H9 (cell line): ENCODE measurements at regions not wholly inside any gene's neighbourhood (a gene's known extent, or its start where the extent isn't known, plus 50 kb on each side); places are given as distances from the start of the nearest gene placed in this dataset.

Experiments
- DNase-seq: peaks from one replicate; pipeline ENCODE4 v3.0.0-alpha.2; 2017
- H2AFZ ChIP-seq: one replicate; pipeline ENCODE4 v1.6.1; 2013; ENCODE audit warnings: mild to moderate bottlenecking, low read length, control low read depth, moderate library complexity
- H2AK5ac ChIP-seq: 2 replicates; pipeline ENCODE4 v1.6.1; 2013; ENCODE audit warnings: low read length, control low read depth, mixed read lengths; ENCODE audit not compliant: insufficient read length
- H2BK120ac ChIP-seq: one replicate; pipeline ENCODE4 v1.6.1; 2013; ENCODE audit warnings: low read depth, mild to moderate bottlenecking, low read length, control low read depth, inconsistent platforms; ENCODE audit not compliant: poor library complexity, severe bottlenecking
- H2BK12ac ChIP-seq: 2 replicates; pipeline ENCODE4 v1.6.1; 2013; ENCODE audit warnings: low read length, control low read depth, mixed read lengths, low read depth; ENCODE audit not compliant: insufficient read length
- H2BK15ac ChIP-seq: 2 replicates; pipeline ENCODE4 v1.6.1; 2013; ENCODE audit warnings: low read depth, low read length, control low read depth
- H2BK20ac ChIP-seq: one replicate; pipeline ENCODE4 v1.6.1; 2013; ENCODE audit warnings: low read depth, mild to moderate bottlenecking, low read length, control low read depth, inconsistent platforms; ENCODE audit not compliant: poor library complexity, severe bottlenecking
- H2BK5ac ChIP-seq: 2 replicates; pipeline ENCODE4 v1.6.1; 2013; ENCODE audit warnings: low read length, control low read depth, mixed read lengths; ENCODE audit not compliant: insufficient read length
- H3K14ac ChIP-seq: 2 replicates; pipeline ENCODE4 v1.6.1; 2013; ENCODE audit warnings: low read length, control low read depth; ENCODE audit not compliant: insufficient read depth
- H3K18ac ChIP-seq: 2 replicates; pipeline ENCODE4 v1.6.1; 2013; ENCODE audit warnings: low read depth, mild to moderate bottlenecking, mixed read lengths, low read length, control low read depth; ENCODE audit not compliant: insufficient read length
- H3K23ac ChIP-seq: 2 replicates; pipeline ENCODE4 v1.6.1; 2013; ENCODE audit warnings: low read length, control low read depth, mixed read lengths, low read depth; ENCODE audit not compliant: insufficient read length
- H3K23me2 ChIP-seq: 2 replicates; pipeline ENCODE4 v1.6.1; 2013; ENCODE audit warnings: low read depth, mild to moderate bottlenecking, mixed read lengths, low read length, control low read depth; ENCODE audit not compliant: insufficient read length, poor library complexity, severe bottlenecking
- H3K27ac ChIP-seq: 2 replicates; pipeline ENCODE4 v1.5.1; 2013; ENCODE audit warnings: low read length, control low read depth, mixed read lengths, low read depth; ENCODE audit not compliant: insufficient read length
- H3K27me3 ChIP-seq: 2 replicates; pipeline ENCODE4 v1.6.1; 2013; ENCODE audit warnings: low read length, control low read depth, inconsistent platforms; ENCODE audit not compliant: insufficient read depth
- H3K4ac ChIP-seq: 2 replicates; pipeline ENCODE4 v1.6.1; 2013; ENCODE audit warnings: low read depth, mild to moderate bottlenecking, control low read depth, inconsistent platforms, low read length, moderate library complexity
- H3K4me1 ChIP-seq: 2 replicates; pipeline ENCODE4 v1.6.1; 2013; ENCODE audit warnings: low read length, control low read depth, inconsistent platforms; ENCODE audit not compliant: insufficient read depth
- H3K4me2 ChIP-seq: 2 replicates; pipeline ENCODE4 v1.6.1; 2013; ENCODE audit warnings: low read length, control low read depth, mixed read lengths; ENCODE audit not compliant: insufficient read length, insufficient read depth
- H3K56ac ChIP-seq: 2 replicates; pipeline ENCODE4 v1.6.1; 2013; ENCODE audit warnings: low read depth, mild to moderate bottlenecking, mixed read lengths, low read length, control low read depth; ENCODE audit not compliant: insufficient read length
- H3K79me1 ChIP-seq: 2 replicates; pipeline ENCODE4 v1.6.1; 2013; ENCODE audit warnings: low read depth, mild to moderate bottlenecking, moderate library complexity, low read length, control low read depth, inconsistent platforms; ENCODE audit not compliant: insufficient read depth, poor library complexity, severe bottlenecking
- H3K79me2 ChIP-seq: 2 replicates; pipeline ENCODE4 v1.6.1; 2013; ENCODE audit warnings: low read length, control low read depth, inconsistent platforms; ENCODE audit not compliant: insufficient read depth
- H3K9ac ChIP-seq: 2 replicates; pipeline ENCODE4 v1.6.1; 2013; ENCODE audit warnings: low read length, control low read depth, mixed read lengths; ENCODE audit not compliant: insufficient read length; ENCODE audit errors: extremely low read depth
- H3K9me3 ChIP-seq: one replicate; pipeline ENCODE4 v1.6.1; 2013; ENCODE audit warnings: low read depth, low read length, inconsistent platforms; ENCODE audit not compliant: control insufficient read depth
- H3T11ph ChIP-seq: one replicate; pipeline ENCODE4 v1.6.1; 2013; ENCODE audit warnings: mild to moderate bottlenecking, low read length, control low read depth, inconsistent platforms
- H4K20me1 ChIP-seq: one replicate; pipeline ENCODE4 v1.6.1; 2013; ENCODE audit not compliant: control insufficient read depth, insufficient read length, insufficient read depth
- H4K5ac ChIP-seq: 2 replicates; pipeline ENCODE4 v1.6.1; 2013; ENCODE audit warnings: low read depth, mild to moderate bottlenecking, mixed read lengths, low read length, control low read depth; ENCODE audit not compliant: insufficient read length
- H4K8ac ChIP-seq: replicated peaks from 2 replicates; pipeline ENCODE4 v1.6.1; 2013; ENCODE audit warnings: low read length, control low read depth, mixed read lengths, low read depth; ENCODE audit not compliant: insufficient read length
- H4K91ac ChIP-seq: 2 replicates; pipeline ENCODE4 v1.6.1; 2013; ENCODE audit warnings: low read depth, mild to moderate bottlenecking, moderate library complexity, mixed read lengths, low read length, control low read depth; ENCODE audit not compliant: insufficient read length
- H3K27ac Mint-ChIP-seq, 3 experiments: 2 replicates in 2 of 3; 3 replicates in 1 of 3; pipeline ENCODE4 v1.8.0; 2020 to 2021; ENCODE audit warnings: mixed read lengths in 3 of 3, mild to moderate bottlenecking in 1 of 3, moderate library complexity in 1 of 3
- H3K27me3 Mint-ChIP-seq: 2 replicates; pipeline ENCODE4 v1.8.0; 2021; ENCODE audit warnings: low read depth, mild to moderate bottlenecking, moderate library complexity, mixed read lengths
- H3K36me3 Mint-ChIP-seq, 3 experiments: 2 replicates in 2 of 3; 3 replicates in 1 of 3; pipeline ENCODE4 v1.8.0; 2020 to 2021; ENCODE audit warnings: low read depth in 3 of 3, mixed read lengths in 3 of 3; ENCODE audit not compliant: insufficient read depth in 1 of 3
- H3K4me1 Mint-ChIP-seq, 2 experiments: 2 replicates each; pipeline ENCODE4 v1.8.0; 2020; ENCODE audit warnings: mixed read lengths in 2 of 2
- H3K4me3 Mint-ChIP-seq, 2 experiments: 2 replicates in 1 of 2; 3 replicates in 1 of 2; pipeline ENCODE4 v1.8.0; 2020 to 2021; ENCODE audit warnings: mild to moderate bottlenecking in 2 of 2, mixed read lengths in 2 of 2, moderate library complexity in 1 of 2
- H3K9me3 Mint-ChIP-seq, 2 experiments: 2 replicates in 1 of 2; 3 replicates in 1 of 2; pipeline ENCODE4 v1.8.0; 2020; ENCODE audit warnings: mild to moderate bottlenecking in 2 of 2, mixed read lengths in 2 of 2, moderate library complexity in 1 of 2
- WGBS: extraction: QIAGEN DNeasy Blood & Tissue Kit; methylation state at CpG from one replicate; pipeline ENCODE4 v1.1.7; 2013; ENCODE audit warnings: missing lambda C conversion rate, low lambda C conversion rate, mixed read lengths; ENCODE audit not compliant: insufficient read length; ENCODE audit errors: extremely low coverage; 5-methylcytosine and 5-hydroxymethylcytosine counted together
- TF ChIP-seq, protein P1 (sequence below): fragments of 200-600 bp; sonication (generic); conservative IDR thresholded peaks from 3 replicates; pipeline ENCODE4 v1.8.0; 2021; ENCODE audit warnings: antibody characterized with exemption, mild to moderate bottlenecking

DNA sequence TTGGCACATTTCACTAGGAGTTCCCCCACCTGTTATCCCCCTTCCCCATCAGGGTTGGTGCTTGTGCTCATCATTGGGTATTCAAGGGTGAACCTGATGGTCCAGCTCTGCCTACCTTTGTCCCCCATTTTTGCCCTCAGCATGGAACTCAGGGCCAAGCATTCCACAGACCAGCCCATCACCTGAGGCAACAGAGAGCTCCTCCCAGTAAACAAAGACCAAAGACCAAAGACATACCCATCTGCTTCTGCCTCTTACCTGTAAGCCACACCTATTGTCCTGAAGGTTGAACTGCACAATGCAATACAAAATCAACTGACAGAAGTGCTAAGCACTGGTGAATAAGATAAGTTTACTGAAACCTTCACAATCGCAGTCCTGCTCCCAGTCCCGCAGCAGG is 237.5 kb downstream of the PAPSS1 start:
- Mint-ChIP-seq H3K9me3 (peaks cover 11 to 15% of the 10 kb centered on the region in 2 experiments), H3K27me3 (no peaks in the 10 kb centered on the region), H3K4me1 (no peaks in the 10 kb centered on the region), H3K36me3 (peaks cover 0 to 15% (median 9%) of the 10 kb centered on the region in 3 experiments; a peak in 4 of 7 replicates), H3K27ac (no peak overlapping the region), H3K4me3 (no peak overlapping the region)
- no peak overlapping the region for H4K5ac ChIP-seq
- H4K91ac ChIP-seq: no peak overlapping the region
- no peaks in the 10 kb centered on the region for H4K20me1 ChIP-seq
- H3K79me2 ChIP-seq: no peaks in the 10 kb centered on the region
- no peak overlapping the region for H3K18ac ChIP-seq
- H3K56ac ChIP-seq: no peak overlapping the region
- no peaks in the 10 kb centered on the region for H3K79me1 ChIP-seq
- no peaks in the 10 kb centered on the region for H3K23me2 ChIP-seq
- H2AFZ ChIP-seq: no peak overlapping the region
- H3K9me3 ChIP-seq: no peaks in the 10 kb centered on the region
- no peak overlapping the region for H3K4ac ChIP-seq
- H2BK20ac ChIP-seq: no peak overlapping the region
- no peak overlapping the region for H3K9ac ChIP-seq
- no peaks in the 10 kb centered on the region for H3K4me1 ChIP-seq
- H3T11ph ChIP-seq: no peak overlapping the region
- H2AK5ac ChIP-seq: no peak overlapping the region
- H2BK5ac ChIP-seq: no peak overlapping the region
- H2BK15ac ChIP-seq: no peak overlapping the region
- no peak for DNase-seq
- no peak overlapping the region for H3K23ac ChIP-seq
- no peak overlapping the region for H4K8ac ChIP-seq
- H3K27me3 ChIP-seq: no peaks in the 10 kb centered on the region
- TF ChIP-seq, protein P1, sequence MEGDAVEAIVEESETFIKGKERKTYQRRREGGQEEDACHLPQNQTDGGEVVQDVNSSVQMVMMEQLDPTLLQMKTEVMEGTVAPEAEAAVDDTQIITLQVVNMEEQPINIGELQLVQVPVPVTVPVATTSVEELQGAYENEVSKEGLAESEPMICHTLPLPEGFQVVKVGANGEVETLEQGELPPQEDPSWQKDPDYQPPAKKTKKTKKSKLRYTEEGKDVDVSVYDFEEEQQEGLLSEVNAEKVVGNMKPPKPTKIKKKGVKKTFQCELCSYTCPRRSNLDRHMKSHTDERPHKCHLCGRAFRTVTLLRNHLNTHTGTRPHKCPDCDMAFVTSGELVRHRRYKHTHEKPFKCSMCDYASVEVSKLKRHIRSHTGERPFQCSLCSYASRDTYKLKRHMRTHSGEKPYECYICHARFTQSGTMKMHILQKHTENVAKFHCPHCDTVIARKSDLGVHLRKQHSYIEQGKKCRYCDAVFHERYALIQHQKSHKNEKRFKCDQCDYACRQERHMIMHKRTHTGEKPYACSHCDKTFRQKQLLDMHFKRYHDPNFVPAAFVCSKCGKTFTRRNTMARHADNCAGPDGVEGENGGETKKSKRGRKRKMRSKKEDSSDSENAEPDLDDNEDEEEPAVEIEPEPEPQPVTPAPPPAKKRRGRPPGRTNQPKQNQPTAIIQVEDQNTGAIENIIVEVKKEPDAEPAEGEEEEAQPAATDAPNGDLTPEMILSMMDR: no peak
- no CpG with 5 or more reads among the region's 2 CpGs for WGBS
- no peak overlapping the region for H2BK12ac ChIP-seq
- no peak overlapping the region for H3K14ac ChIP-seq
- H3K4me2 ChIP-seq: no peak overlapping the region
- no peak overlapping the region for H3K27ac ChIP-seq
- no peak overlapping the region for H2BK120ac ChIP-seq
